Body of pancreas (tissue), 4 donors: ENCODE measurements at regions not wholly inside any gene's neighbourhood (a gene's known extent, or its start where the extent isn't known, plus 50 kb on each side); places are given as distances from the start of the nearest gene placed in this dataset.

ENCODE experiments used
- ATAC-seq: fragments of 150-250 bp; one replicate; pipeline ENCODE4 v1.9.1; 2016
- DNase-seq, 4 donors: peaks; one replicate each; pipeline ENCODE4 v3.0.0-alpha.2; 2019
- H3K27ac ChIP-seq, 4 donors: fragments of 200-600 bp; sonication (generic); 1 replicate in 3 of 4; 2 replicates in 1 of 4; pipeline versions ENCODE4 v1.5.1 to v1.6.1; 2016 to 2019; ENCODE audit warnings: mild to moderate bottlenecking in 1 of 4, mixed read lengths in 1 of 4, moderate library complexity in 1 of 4
- H3K27me3 ChIP-seq, 2 donors: fragments of 200-600 bp; sonication (generic); one replicate each; pipeline ENCODE4 v1.6.0; 2016; ENCODE audit warnings: mild to moderate bottlenecking in 1 of 2
- H3K36me3 ChIP-seq, 2 donors: fragments of 200-600 bp; sonication (generic); replicated peaks in 1 of 2; 2 replicates each; pipeline ENCODE4 v1.5.1; 2016; ENCODE audit warnings: low read depth in 2 of 2; ENCODE audit not compliant: insufficient read depth in 1 of 2
- H3K4me1 ChIP-seq: fragments of 200-600 bp; sonication (generic); one replicate; pipeline ENCODE4 v1.6.0; 2016
- H3K4me3 ChIP-seq, 2 donors: fragments of 200-600 bp; sonication (generic); 1 replicate in 1 of 2; 2 replicates in 1 of 2; pipeline ENCODE4 v1.5.1; 2016 to 2019
- H3K9me3 ChIP-seq, 3 donors: fragments of 200-600 bp; sonication (generic); 1 replicate in 2 of 3; 2 replicates in 1 of 3; pipeline ENCODE4 v1.5.1; 2016
- POLR2A ChIP-seq, 3 donors: fragments of 450-650 bp; IDR thresholded peaks; one replicate each; pipeline ENCODE4 v1.6.1; 2016; ENCODE audit warnings: antibody characterized with exemption in 3 of 3, mild to moderate bottlenecking in 2 of 3
- WGBS, 2 donors: methylation state at CpG; one replicate each; pipeline ENCODE4 v1.1.5; 2017; 5-methylcytosine and 5-hydroxymethylcytosine counted together
- intact Hi-C: fragments of 100-400 bp; cut with DNase I; formaldehyde crosslinking; loops from one replicate; pipeline ENCODE4 v1.15.1; 2023
- TF ChIP-seq, protein P1 (sequence below), 7 experiments: fragments of 450-650 bp in 4 of 7; fragments of 200-600 bp in 3 of 7; sonication (generic) in 3 of 7; IDR thresholded peaks; one replicate each; pipeline ENCODE4 v1.5.1; 2016 to 2019; ENCODE audit warnings: antibody characterized with exemption in 7 of 7

DNA sequence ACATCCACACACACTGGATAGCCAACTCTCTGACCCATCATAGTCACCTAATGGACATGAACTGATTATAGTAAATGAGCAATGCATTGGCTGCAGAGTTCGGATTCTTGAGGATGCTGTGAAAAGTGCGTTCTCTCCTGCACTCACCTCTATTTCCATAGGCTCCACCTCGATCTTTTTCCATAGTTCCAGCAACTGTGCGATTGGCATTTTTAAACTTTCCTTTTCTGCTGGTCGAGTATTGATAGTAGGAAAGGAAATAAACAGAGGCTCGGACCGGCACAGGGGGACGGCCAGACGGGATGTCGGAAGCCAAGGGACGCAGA lies 94.4 kb downstream of the RNASET2 start:
- H3K36me3 ChIP-seq, result no peaks in the 10 kb centered on the region
- TF ChIP-seq, protein P1, sequence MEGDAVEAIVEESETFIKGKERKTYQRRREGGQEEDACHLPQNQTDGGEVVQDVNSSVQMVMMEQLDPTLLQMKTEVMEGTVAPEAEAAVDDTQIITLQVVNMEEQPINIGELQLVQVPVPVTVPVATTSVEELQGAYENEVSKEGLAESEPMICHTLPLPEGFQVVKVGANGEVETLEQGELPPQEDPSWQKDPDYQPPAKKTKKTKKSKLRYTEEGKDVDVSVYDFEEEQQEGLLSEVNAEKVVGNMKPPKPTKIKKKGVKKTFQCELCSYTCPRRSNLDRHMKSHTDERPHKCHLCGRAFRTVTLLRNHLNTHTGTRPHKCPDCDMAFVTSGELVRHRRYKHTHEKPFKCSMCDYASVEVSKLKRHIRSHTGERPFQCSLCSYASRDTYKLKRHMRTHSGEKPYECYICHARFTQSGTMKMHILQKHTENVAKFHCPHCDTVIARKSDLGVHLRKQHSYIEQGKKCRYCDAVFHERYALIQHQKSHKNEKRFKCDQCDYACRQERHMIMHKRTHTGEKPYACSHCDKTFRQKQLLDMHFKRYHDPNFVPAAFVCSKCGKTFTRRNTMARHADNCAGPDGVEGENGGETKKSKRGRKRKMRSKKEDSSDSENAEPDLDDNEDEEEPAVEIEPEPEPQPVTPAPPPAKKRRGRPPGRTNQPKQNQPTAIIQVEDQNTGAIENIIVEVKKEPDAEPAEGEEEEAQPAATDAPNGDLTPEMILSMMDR (IDR thresholded peaks at IDR 0.05), result no peak
- no peak for TF ChIP-seq POLR2A (IDR thresholded peaks at IDR 0.05)
- ATAC-seq (no peak), DNase-seq (no peak)
- H3K4me3 ChIP-seq, result peak overlapping the region in 1 of 2 donors; percentile 14
- H3K9me3 ChIP-seq, result no peaks in the 10 kb centered on the region
- intact Hi-C loops, result no loop called here
- H3K27ac ChIP-seq, result no peak overlapping the region
- WGBS, 2 donors, result 4% methylated on average over 11 of the region's 11 CpGs
- peaks cover 16% of the 10 kb centered on the region for H3K4me1 ChIP-seq
- peaks cover 5 to 24% of the 10 kb centered on the region in 2 donors for H3K27me3 ChIP-seq

DNA sequence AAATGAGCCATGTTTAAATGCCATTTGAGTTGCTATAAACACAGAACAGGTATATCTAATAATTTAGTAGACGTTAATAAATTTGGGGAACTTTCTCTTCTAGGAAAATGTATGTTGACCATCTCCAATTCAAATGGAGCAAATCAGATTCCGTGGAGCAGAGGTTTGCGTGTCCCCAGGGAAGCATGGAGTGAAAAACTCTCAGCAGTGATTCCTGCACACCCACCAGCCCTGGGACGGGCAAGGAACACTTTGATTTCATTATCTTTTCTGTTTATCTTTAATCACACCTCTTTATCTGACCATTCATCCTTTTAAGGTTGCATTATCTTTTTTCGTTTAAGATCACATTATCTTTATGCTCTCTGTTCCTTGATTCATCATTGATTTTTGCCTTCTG lies 95.0 kb downstream of the RNASET2 start:
- no peak overlapping the region for H3K4me3 ChIP-seq
- intact Hi-C loops, result no loop called here
- no peak for DNase-seq
- H3K9me3 ChIP-seq, result no peaks in the 10 kb centered on the region
- WGBS, 2 donors, result 71% methylated on average over 5 of the region's 5 CpGs
- peaks cover 5 to 24% of the 10 kb centered on the region in 2 donors for H3K27me3 ChIP-seq
- no peak overlapping the region for H3K27ac ChIP-seq
- TF ChIP-seq, protein P1 (IDR thresholded peaks at IDR 0.05), result no peak
- no peak for TF ChIP-seq POLR2A (IDR thresholded peaks at IDR 0.05)
- H3K36me3 ChIP-seq, result no peaks in the 10 kb centered on the region
- H3K4me1 ChIP-seq, result peaks cover 16% of the 10 kb centered on the region
- ATAC-seq, result no peak

DNA sequence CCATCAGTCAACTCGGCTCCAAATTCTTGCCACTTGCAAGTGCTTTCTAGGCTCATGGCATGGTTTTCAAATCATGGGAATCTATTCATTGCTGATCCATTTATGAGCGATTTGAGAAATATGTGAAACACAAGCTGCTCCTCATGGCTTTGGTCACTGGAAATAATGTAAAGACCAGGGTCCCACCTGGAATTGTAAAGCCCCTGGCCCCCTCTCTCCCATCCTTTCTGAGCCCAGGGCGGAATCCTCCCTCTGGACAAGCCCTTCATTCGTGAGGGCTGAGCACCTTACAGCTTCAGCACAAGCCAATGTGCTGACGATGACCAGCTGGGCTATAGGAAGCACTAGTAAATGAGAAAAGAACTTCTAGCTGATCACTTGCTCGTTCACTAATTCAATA lies 96.0 kb downstream of the RNASET2 start:
- WGBS, 2 donors, result 56 to 66% methylated on average over 6 of the region's 6 CpGs
- intact Hi-C loops, result no loop called here
- H3K4me1 ChIP-seq, result peaks cover 16% of the 10 kb centered on the region
- H3K9me3 ChIP-seq, result no peaks in the 10 kb centered on the region
- peaks cover 5 to 24% of the 10 kb centered on the region in 2 donors for H3K27me3 ChIP-seq
- H3K27ac ChIP-seq, result no peak overlapping the region
- TF ChIP-seq, protein P1 (IDR thresholded peaks at IDR 0.05), result no peak
- no peak for TF ChIP-seq POLR2A (IDR thresholded peaks at IDR 0.05)
- ATAC-seq, result no peak
- DNase-seq, result no peak
- no peak overlapping the region for H3K4me3 ChIP-seq
- no peaks in the 10 kb centered on the region for H3K36me3 ChIP-seq

DNA sequence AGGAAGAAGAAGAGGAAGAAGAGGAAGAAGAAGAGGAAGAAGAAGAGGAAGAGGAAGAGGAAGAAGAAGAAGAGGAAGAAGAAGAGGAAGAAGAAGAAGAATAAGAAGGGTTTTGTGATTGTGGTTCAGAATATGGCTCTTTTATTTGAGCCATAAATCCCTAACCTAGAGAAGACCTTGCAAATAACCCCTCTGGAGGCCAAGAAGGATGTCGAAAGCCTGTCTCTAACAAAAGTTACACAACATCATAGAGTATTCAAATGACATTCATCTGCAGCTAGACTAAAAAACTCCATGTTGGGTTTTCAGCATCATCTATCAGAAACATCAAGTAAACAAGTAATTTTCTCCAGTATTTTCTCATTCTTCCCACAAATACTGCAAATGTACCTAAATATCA lies 100.9 kb downstream of the RNASET2 start:
- TF ChIP-seq POLR2A (IDR thresholded peaks at IDR 0.05), result no peak
- TF ChIP-seq, protein P1 (IDR thresholded peaks at IDR 0.05), result no peak
- DNase-seq (no peak), ATAC-seq (no peak)
- no peaks in the 10 kb centered on the region for H3K4me1 ChIP-seq
- H3K4me3 ChIP-seq, result no peak overlapping the region
- no peaks in the 10 kb centered on the region for H3K9me3 ChIP-seq
- intact Hi-C loops, result no loop called here
- WGBS, 2 donors, result 82 to 94% methylated on average over 1 of the region's 1 CpG
- no peak overlapping the region for H3K27ac ChIP-seq
- peaks cover 0 to 7% of the 10 kb centered on the region in 2 donors for H3K27me3 ChIP-seq
- no peaks in the 10 kb centered on the region for H3K36me3 ChIP-seq

DNA sequence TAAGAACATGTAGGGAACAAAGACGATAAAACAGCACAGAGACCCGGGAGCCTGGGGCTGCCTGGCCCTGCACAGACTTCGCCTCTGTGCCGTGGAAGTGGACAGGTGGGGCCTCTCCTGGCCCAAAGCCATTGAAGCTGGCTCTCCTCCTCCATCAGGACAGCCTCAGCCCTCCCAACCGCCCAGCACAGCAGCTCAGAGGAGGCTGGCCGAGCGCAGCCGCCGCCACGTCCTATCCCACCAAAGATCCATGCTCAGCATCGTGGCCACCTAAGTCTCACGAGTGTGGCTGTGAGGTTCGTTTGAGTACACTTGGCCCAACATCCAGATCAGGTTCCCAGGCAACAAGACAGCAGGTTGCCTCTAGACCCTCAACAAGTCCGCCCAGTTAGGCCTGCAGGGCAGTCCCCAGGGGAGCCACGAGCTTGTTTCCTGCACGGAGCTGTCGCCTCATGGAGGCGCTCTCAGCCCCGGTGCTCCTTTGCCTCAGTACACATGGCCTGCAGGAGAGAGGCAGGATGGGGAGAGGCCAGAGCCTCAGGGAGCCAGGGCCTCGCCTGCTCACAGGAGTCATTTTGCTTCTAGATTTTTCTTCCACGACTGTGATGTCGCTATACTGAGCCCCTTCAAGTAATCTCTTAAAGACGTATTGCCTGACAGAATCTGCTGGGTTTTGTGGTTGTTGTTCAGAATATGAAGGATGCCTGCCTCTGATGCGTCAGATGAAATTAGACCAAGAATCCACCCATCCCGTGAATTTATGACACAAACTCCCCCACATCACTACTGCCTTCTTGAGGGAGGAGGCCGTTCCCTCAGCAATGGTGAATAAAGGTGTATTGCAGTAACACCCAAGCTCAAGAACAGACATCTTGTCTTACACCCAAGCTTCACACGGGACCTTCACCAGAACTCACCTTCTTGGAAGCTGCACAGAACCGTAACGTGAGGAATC lies 102.7 kb downstream of the RNASET2 start:
- intact Hi-C loops, result no loop called here
- WGBS, 2 donors, result 81% methylated on average over 23 to 29 of the region's 29 CpGs
- Histone ChIP-seq H3K4me3 (no peak overlapping the region), H3K27me3 (no peaks in the 10 kb centered on the region), H3K27ac (no peak overlapping the region), H3K9me3 (no peaks in the 10 kb centered on the region), H3K4me1 (no peaks in the 10 kb centered on the region), H3K36me3 (no peaks in the 10 kb centered on the region)
- no peak for TF ChIP-seq POLR2A (IDR thresholded peaks at IDR 0.05)
- TF ChIP-seq, protein P1 (IDR thresholded peaks at IDR 0.05), result no peak
- no peak for DNase-seq
- ATAC-seq, result no peak
